ENCODE measurements at regions not wholly inside any gene's neighbourhood (a gene's known extent, or its start where the extent isn't known, plus 50 kb on each side); places are given as distances from the start of the nearest gene placed in this dataset.

GRCh38 chr11:95699631-95700470, 89.7 kb downstream of the FAM76B start:
- no peak for TF ChIP-seq CTCF (IDR thresholded peaks at IDR 0.05)
- TF ChIP-seq POLR2A (IDR thresholded peaks at IDR 0.05) = no peak

Measured in transverse colon (tissue), 3 donors.